ENCODE measurements at regions not wholly inside any gene's neighbourhood (a gene's known extent, or its start where the extent isn't known, plus 50 kb on each side); places are given as distances from the start of the nearest gene placed in this dataset.

DNA sequence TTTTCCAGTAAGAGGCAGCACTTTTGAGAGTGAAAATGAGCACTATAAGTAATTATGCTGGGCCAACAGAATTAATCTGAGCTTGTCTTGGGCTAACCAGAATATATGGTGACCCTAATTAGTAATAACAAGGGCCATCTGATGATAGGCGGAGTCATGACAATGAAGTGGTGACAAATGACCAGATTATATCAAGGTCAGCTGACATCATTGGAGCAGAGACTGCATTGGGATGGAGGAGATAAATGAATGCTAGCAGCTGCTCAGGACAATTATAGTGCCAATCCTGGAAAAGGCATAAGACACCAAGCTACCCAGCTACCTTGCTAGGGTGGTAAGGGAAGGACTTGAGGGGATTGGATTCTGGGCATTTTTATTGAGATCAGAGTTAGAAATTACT is 1548.7 kb downstream of the RPA4 start:
- TF ChIP-seq, protein P1, sequence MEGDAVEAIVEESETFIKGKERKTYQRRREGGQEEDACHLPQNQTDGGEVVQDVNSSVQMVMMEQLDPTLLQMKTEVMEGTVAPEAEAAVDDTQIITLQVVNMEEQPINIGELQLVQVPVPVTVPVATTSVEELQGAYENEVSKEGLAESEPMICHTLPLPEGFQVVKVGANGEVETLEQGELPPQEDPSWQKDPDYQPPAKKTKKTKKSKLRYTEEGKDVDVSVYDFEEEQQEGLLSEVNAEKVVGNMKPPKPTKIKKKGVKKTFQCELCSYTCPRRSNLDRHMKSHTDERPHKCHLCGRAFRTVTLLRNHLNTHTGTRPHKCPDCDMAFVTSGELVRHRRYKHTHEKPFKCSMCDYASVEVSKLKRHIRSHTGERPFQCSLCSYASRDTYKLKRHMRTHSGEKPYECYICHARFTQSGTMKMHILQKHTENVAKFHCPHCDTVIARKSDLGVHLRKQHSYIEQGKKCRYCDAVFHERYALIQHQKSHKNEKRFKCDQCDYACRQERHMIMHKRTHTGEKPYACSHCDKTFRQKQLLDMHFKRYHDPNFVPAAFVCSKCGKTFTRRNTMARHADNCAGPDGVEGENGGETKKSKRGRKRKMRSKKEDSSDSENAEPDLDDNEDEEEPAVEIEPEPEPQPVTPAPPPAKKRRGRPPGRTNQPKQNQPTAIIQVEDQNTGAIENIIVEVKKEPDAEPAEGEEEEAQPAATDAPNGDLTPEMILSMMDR (IDR thresholded peaks at IDR 0.05): no peak
- H3K4me1 ChIP-seq: no peaks in the 10 kb centered on the region
- H3K27ac ChIP-seq: no peak overlapping the region
- no peaks in the 10 kb centered on the region for H3K9me3 ChIP-seq
- no peaks in the 10 kb centered on the region for H3K27me3 ChIP-seq
- no peak overlapping the region for H3K4me3 ChIP-seq
- intact Hi-C loops (cut with DNase I; ENCODE audit: low total_unique reads): no loop called here
- no peak for DNase-seq
- H3K36me3 ChIP-seq: no peaks in the 10 kb centered on the region

DNA sequence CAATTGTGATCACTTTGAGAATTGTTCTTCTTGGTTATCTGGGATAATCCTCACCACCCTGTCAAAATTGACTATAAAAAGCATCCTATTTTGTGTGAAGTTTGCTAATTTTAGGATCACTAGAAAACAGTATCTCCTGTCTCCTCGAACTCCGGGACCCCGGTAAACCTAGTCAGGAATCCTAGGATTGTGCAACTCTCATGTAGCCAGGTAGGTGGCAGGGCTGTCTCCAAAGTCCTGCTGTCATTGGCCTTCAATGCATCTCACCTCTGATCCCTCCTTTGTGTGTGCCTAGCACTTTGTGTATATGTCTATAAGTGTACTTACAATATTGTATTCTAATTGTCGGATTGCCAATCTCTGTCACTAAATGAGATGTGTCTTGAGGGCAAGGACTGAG is 1564.8 kb downstream of the RPA4 start:
- H3K27me3 ChIP-seq: no peaks in the 10 kb centered on the region
- DNase-seq: no peak
- no peaks in the 10 kb centered on the region for H3K4me1 ChIP-seq
- TF ChIP-seq, protein P1 (IDR thresholded peaks at IDR 0.05): no peak
- no peak overlapping the region for H3K27ac ChIP-seq
- no peaks in the 10 kb centered on the region for H3K36me3 ChIP-seq
- intact Hi-C loops (cut with DNase I; ENCODE audit: low total_unique reads): no loop called here
- H3K9me3 ChIP-seq: peaks cover 0 to 6% (median 0%) of the 10 kb centered on the region in 3 donors
- no peak overlapping the region for H3K4me3 ChIP-seq

DNA sequence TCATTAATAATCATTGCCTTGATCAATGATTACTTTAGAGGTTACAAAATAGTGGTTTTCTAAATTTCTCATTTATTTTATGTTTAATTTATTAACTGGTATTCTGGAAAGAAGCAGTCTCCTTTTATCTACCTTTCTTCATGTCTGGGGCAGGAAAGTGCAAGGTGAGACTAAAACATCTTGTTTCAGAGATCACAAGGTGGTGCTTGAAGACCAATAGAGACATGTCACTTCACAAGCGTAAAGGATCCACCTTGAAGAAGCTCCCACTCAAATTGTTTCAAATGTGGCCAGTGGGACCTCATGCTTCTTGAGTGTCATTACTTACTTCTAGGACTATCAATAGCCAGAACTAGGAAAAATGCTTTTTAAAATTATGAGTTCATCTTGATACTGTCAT is 1568.7 kb downstream of the RPA4 start:
- no peak overlapping the region for H3K4me3 ChIP-seq
- TF ChIP-seq, protein P1 (IDR thresholded peaks at IDR 0.05): no peak
- intact Hi-C loops (cut with DNase I; ENCODE audit: low total_unique reads): no loop called here

DNA sequence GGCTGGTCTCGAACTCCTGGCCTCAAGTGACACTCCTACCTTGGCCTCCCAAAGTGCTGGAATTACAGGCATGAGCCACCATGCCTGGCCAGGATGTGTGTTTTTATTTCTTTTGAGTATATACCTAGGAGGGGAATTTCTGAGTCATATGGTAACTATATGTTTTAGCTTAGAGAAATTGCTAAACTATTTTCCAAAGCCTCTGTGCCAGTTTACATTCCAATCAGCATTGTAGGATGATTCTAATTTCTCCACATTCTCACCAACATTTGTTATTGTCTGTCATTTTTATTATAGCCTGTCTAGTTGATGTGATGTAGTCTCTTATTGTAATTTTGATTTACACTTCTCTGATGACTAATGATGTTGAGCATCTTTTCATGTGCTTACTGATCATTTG is 1576.0 kb downstream of the RPA4 start:
- H3K4me1 ChIP-seq: no peaks in the 10 kb centered on the region
- intact Hi-C loops (cut with DNase I; ENCODE audit: low total_unique reads): no loop called here
- H3K4me3 ChIP-seq: no peak overlapping the region
- H3K27me3 ChIP-seq: no peaks in the 10 kb centered on the region
- TF ChIP-seq, protein P1 (IDR thresholded peaks at IDR 0.05): no peak
- H3K36me3 ChIP-seq: no peaks in the 10 kb centered on the region
- H3K27ac ChIP-seq: no peak overlapping the region
- no peaks in the 10 kb centered on the region for H3K9me3 ChIP-seq
- no peak for DNase-seq

More for the DNA sequence above, 1568.7 kb downstream of the RPA4 start:
- H3K27me3 ChIP-seq: no peaks in the 10 kb centered on the region
- H3K27ac ChIP-seq: no peak overlapping the region
- no peaks in the 10 kb centered on the region for H3K36me3 ChIP-seq
- H3K9me3 ChIP-seq: no peaks in the 10 kb centered on the region
- H3K4me1 ChIP-seq: no peaks in the 10 kb centered on the region
- DNase-seq: no peak

DNA sequence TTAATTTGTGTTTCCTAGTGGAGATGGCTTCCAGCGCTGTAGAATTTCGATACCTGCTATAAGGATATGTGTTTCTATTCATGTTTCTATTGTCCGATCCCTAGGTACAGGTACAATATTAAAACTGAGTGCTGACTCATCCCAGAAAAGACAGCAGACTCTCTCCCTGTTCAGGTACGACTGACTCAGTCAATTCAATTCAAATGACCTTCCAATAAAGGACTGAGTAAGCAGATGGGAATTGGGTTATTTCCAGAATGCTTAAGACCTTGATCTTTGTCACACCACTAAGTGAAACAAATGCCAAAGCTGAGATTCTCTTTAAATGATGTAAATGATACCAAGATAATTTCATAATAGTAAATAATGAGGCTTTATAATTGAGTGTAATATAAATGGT is 1596.9 kb downstream of the RPA4 start:
- no peaks in the 10 kb centered on the region for H3K9me3 ChIP-seq
- H3K4me3 ChIP-seq: no peak overlapping the region
- no peak for DNase-seq
- H3K27ac ChIP-seq: no peak overlapping the region
- H3K27me3 ChIP-seq: no peaks in the 10 kb centered on the region
- intact Hi-C loops (cut with DNase I; ENCODE audit: low total_unique reads): no loop called here
- TF ChIP-seq, protein P1 (IDR thresholded peaks at IDR 0.05): no peak
- no peaks in the 10 kb centered on the region for H3K4me1 ChIP-seq
- no peaks in the 10 kb centered on the region for H3K36me3 ChIP-seq

DNA sequence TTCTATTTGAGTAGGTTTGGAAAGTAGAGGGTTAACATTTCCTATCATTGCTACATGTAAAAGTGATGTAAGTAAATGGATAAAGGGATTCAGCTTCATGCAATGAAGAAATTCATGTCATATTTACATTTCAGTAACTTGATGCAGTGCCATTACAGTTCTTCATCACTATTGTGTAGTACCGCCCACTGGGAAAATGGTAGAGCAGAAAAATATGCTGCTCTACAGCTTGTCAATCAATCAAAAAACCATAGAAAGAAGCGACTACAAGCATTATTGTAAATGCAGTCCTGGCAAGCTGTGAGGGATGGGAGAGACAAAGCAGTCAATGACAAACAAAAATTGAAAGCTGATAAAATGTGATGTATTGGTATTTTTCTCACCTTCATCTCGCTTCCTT is 1597.9 kb downstream of the RPA4 start:
- no peak overlapping the region for H3K27ac ChIP-seq
- H3K27me3 ChIP-seq: no peaks in the 10 kb centered on the region
- H3K4me3 ChIP-seq: no peak overlapping the region
- no peaks in the 10 kb centered on the region for H3K9me3 ChIP-seq
- no peaks in the 10 kb centered on the region for H3K4me1 ChIP-seq
- intact Hi-C loops (cut with DNase I; ENCODE audit: low total_unique reads): no loop called here
- DNase-seq: no peak
- no peaks in the 10 kb centered on the region for H3K36me3 ChIP-seq
- TF ChIP-seq, protein P1 (IDR thresholded peaks at IDR 0.05): no peak

Measured in tibial artery (tissue), 4 donors.